Endothelial cell of umbilical vein (primary cell): ENCODE measurements at regions not wholly inside any gene's neighbourhood (a gene's known extent, or its start where the extent isn't known, plus 50 kb on each side); places are given as distances from the start of the nearest gene placed in this dataset.

ENCODE experiments used
- BruUV-seq: library from RNA; stranded (reverse); fragments of 400-500 nt; replicated peaks from 2 replicates; lab custom pipeline; 2021; lab: Mats Ljungman, UMichigan
- CTCF ChIA-PET: fragments of 300-600, 350-600 bp; sonication (Branson Sonifier 250); formaldehyde crosslinking; loops from one replicate; lab custom pipeline; 2021; ENCODE audit warnings: antibody characterized with exemption, inconsistent platforms; lab: Charles Lee
- POLR2A ChIA-PET: fragments of 300-600, 350-600 bp; sonication (Branson Sonifier 250); formaldehyde crosslinking; loops from one replicate; lab custom pipeline; 2021; ENCODE audit warnings: antibody characterized with exemption, inconsistent platforms; lab: Charles Lee
- DNase-seq: peaks from one replicate; pipeline ENCODE4 v3.0.0-alpha.2; 2011; ENCODE audit warnings: low read depth, low spot score
- FAIRE-seq: peaks from 2 replicates; lab custom pipeline; 2011; peaks lifted over from hg19 to GRCh38; lab: Jason Lieb, UNC
- H2AFZ ChIP-seq: 2 replicates; pipeline ENCODE4 v1.6.0; 2012; ENCODE audit warnings: low read depth, low read length, control low read depth, inconsistent platforms
- H3K27ac ChIP-seq: 2 replicates; pipeline ENCODE4 v1.5.1; 2011; ENCODE audit warnings: low read depth, mild to moderate bottlenecking, control low read depth, low read length, moderate library complexity; ENCODE audit not compliant: insufficient read depth
- H3K27me3 ChIP-seq, 2 experiments: 2 replicates each; pipeline versions ENCODE4 v1.6.0 to v1.6.1; 2011; ENCODE audit warnings: low read length in 2 of 2, mixed read lengths in 1 of 2; ENCODE audit not compliant: control insufficient read depth in 2 of 2, insufficient read depth in 2 of 2
- H3K36me3 ChIP-seq, 2 experiments: 2 replicates in 1 of 2; 3 replicates in 1 of 2; pipeline ENCODE4 v1.5.1; 2011; ENCODE audit warnings: low read length in 2 of 2, mild to moderate bottlenecking in 1 of 2, moderate library complexity in 1 of 2; ENCODE audit not compliant: control insufficient read depth in 2 of 2, insufficient read depth in 2 of 2; ENCODE audit errors: extremely low read depth in 1 of 2
- H3K4me1 ChIP-seq: 3 replicates; pipeline ENCODE4 v1.5.1; 2011; ENCODE audit warnings: mild to moderate bottlenecking, low read length; ENCODE audit not compliant: control insufficient read depth, insufficient read depth; ENCODE audit errors: extremely low read depth
- H3K4me2 ChIP-seq: 2 replicates; pipeline ENCODE4 v1.6.1; 2011; ENCODE audit warnings: low read length, control low read depth, mixed read lengths; ENCODE audit not compliant: insufficient read depth
- H3K4me3 ChIP-seq, 3 experiments: fragments of 200-600 bp in 1 of 3; sonication (generic), shearing (Covaris generic) in 1 of 3; replicated peaks in 1 of 3; 2 replicates each; pipeline ENCODE4 v1.5.1; 2011 to 2016; ENCODE audit warnings: control low read depth in 3 of 3, low read length in 3 of 3, mild to moderate bottlenecking in 2 of 3, inconsistent platforms in 1 of 3, low read depth in 1 of 3, moderate library complexity in 1 of 3; ENCODE audit not compliant: insufficient read depth in 1 of 3
- H3K79me2 ChIP-seq: 2 replicates; pipeline ENCODE4 v1.6.0; 2012; ENCODE audit warnings: low read length, inconsistent platforms; ENCODE audit not compliant: control insufficient read depth, insufficient read depth
- H3K9ac ChIP-seq: replicated peaks from 2 replicates; pipeline ENCODE3; 2011; ENCODE audit warnings: low read length, control low read depth; ENCODE audit not compliant: insufficient read depth; ENCODE audit errors: extremely low read depth
- H3K9me1 ChIP-seq: replicated peaks from 3 replicates; pipeline ENCODE4 v1.6.0; 2011; ENCODE audit warnings: mild to moderate bottlenecking, low read length; ENCODE audit not compliant: control insufficient read depth, insufficient read depth; ENCODE audit errors: extremely low read depth
- H3K9me3 ChIP-seq: replicated peaks from 2 replicates; pipeline ENCODE4 v1.5.1; 2012; ENCODE audit warnings: low read length, inconsistent platforms; ENCODE audit not compliant: control insufficient read depth, insufficient read depth
- H4K20me1 ChIP-seq: replicated peaks from 2 replicates; pipeline ENCODE3; 2011; ENCODE audit warnings: mild to moderate bottlenecking, low read length; ENCODE audit not compliant: control insufficient read depth, insufficient read depth; ENCODE audit errors: extremely low read depth
- CTCF ChIP-seq, 2 donors: IDR thresholded peaks; 1 replicate in 1 of 2; 2 replicates in 1 of 2; pipeline ENCODE4 v1.5.1; 2011; ENCODE audit warnings: low read length in 2 of 2, mild to moderate bottlenecking in 2 of 2, moderate library complexity in 2 of 2, control low read depth in 1 of 2, inconsistent platforms in 1 of 2, low read depth in 1 of 2; ENCODE audit not compliant: insufficient read depth in 1 of 2; ENCODE audit errors: extremely low read depth in 1 of 2
- EZH2 ChIP-seq: IDR thresholded peaks from 2 replicates; pipeline ENCODE4 v1.6.1; 2012; ENCODE audit warnings: borderline replicate concordance, low read depth, mild to moderate bottlenecking, moderate library complexity, low read length, inconsistent platforms; ENCODE audit not compliant: severe bottlenecking
- FOS ChIP-seq: IDR thresholded peaks from 2 replicates; pipeline ENCODE4 v1.6.1; 2011; ENCODE audit warnings: mild to moderate bottlenecking, low read length, moderate library complexity, borderline replicate concordance; ENCODE audit not compliant: insufficient read depth
- GATA2 ChIP-seq: IDR thresholded peaks from 2 replicates; pipeline ENCODE4 v1.7.0; 2011; ENCODE audit warnings: low read depth, mild to moderate bottlenecking, moderate library complexity, mixed read lengths, low read length; ENCODE audit not compliant: insufficient read length, insufficient read depth
- JUN ChIP-seq: IDR thresholded peaks from 2 replicates; pipeline ENCODE4 v1.6.1; 2011; ENCODE audit warnings: borderline replicate concordance, low read depth; ENCODE audit not compliant: insufficient read length, insufficient read depth
- MAX ChIP-seq: IDR thresholded peaks from 2 replicates; pipeline ENCODE4 v1.6.1; 2011; ENCODE audit not compliant: insufficient read depth, insufficient read length
- MYC ChIP-seq: IDR thresholded peaks from one replicate; pipeline ENCODE4 v1.6.1; 2011; ENCODE audit warnings: mild to moderate bottlenecking, low read depth, low read length
- POLR2A ChIP-seq: IDR thresholded peaks from 2 replicates; pipeline ENCODE4 v1.6.1; 2012; ENCODE audit warnings: low read depth, mild to moderate bottlenecking, control low read depth, low read length
- POLR2AphosphoS5 ChIP-seq: IDR thresholded peaks from 2 replicates; pipeline ENCODE4 v1.6.1; 2012; ENCODE audit warnings: low read depth, mild to moderate bottlenecking, control low read depth, low read length, moderate library complexity; ENCODE audit not compliant: insufficient read depth
- dilution Hi-C: fragments of 300-500 bp; cut with MboI; formaldehyde crosslinking; loops from one replicate; pipeline ENCODE4 v1.15.0; 2019; ENCODE audit warnings: low sequenced_read_pairs; ENCODE audit not compliant: extremely low pct_ligation_motif_present
- intact Hi-C: fragments of 100-400 bp; cut with micrococcal nuclease; formaldehyde crosslinking; loops from one replicate; pipeline ENCODE4 v1.10.0; 2022

GRCh38 chr1:5465281-5465711, 526.9 kb downstream of the NPHP4 start:
- Histone ChIP-seq H3K4me1 (no peaks in the 10 kb centered on the region), H3K27me3 (no peaks in the 10 kb centered on the region), H3K4me2 (no peak overlapping the region), H3K9me1 (no peaks in the 10 kb centered on the region), H3K79me2 (no peaks in the 10 kb centered on the region), H3K9ac (no peak overlapping the region), H2AFZ (no peak overlapping the region), H3K4me3 (no peak overlapping the region), H3K36me3 (no peaks in the 10 kb centered on the region), H3K27ac (no peak overlapping the region), H3K9me3 (peaks cover 4% of the 10 kb centered on the region), H4K20me1 (no peaks in the 10 kb centered on the region)
- DNase-seq (no peak), FAIRE-seq (no peak)
- no TSS peak for BruUV-seq
- TF ChIP-seq FOS = no peak
- TF ChIP-seq MAX = no peak
- TF ChIP-seq GATA2 = no peak
- TF ChIP-seq EZH2 = no peak
- TF ChIP-seq CTCF (IDR thresholded peaks at IDR 0.05; ENCODE audit: extremely low read depth in 1 of 2, insufficient read depth in 1 of 2, low read depth in 1 of 2, low read length in 2 of 2) = no peak
- TF ChIP-seq POLR2A = no peak
- no peak for TF ChIP-seq JUN
- TF ChIP-seq MYC = no peak
- TF ChIP-seq POLR2AphosphoS5 = no peak
- intact Hi-C loops (no loop called here), dilution Hi-C loops (no loop called here)
- POLR2A ChIA-PET = no interaction called here
- CTCF ChIA-PET = no interaction called here
